ENCODE measurements at regions not wholly inside any gene's neighbourhood (a gene's known extent, or its start where the extent isn't known, plus 50 kb on each side); places are given as distances from the start of the nearest gene placed in this dataset.

- peak; percentile 49 for DNase-seq (ENCODE audit: low read depth, low spot score)
Observed at GRCh38 chr12:115140981-115141655, 457.1 kb upstream of the TBX3 start.

GRCh38 chr12:115137812-115138521 is 454.0 kb upstream of the TBX3 start:
- DNase-seq (ENCODE audit: low read depth, low spot score), result no peak

GRCh38 chr12:115135800-115136211 is 451.8 kb upstream of the TBX3 start:
- DNase-seq (ENCODE audit: low read depth, low spot score), result peak; percentile 34

- DNase-seq (ENCODE audit: low read depth, low spot score), result no peak
Observed at GRCh38 chr12:115134298-115134697, 450.3 kb upstream of the TBX3 start.

- DNase-seq (ENCODE audit: low read depth, low spot score), result peak; percentile 35
Observed at GRCh38 chr12:115132905-115133304, 448.9 kb upstream of the TBX3 start.

GRCh38 chr12:115132145-115132544 is 448.2 kb upstream of the TBX3 start:
- DNase-seq (ENCODE audit: low read depth, low spot score), result peak; percentile 78

GRCh38 chr12:115129727-115130126 is 445.8 kb upstream of the TBX3 start:
- no peak for DNase-seq (ENCODE audit: low read depth, low spot score)

GRCh38 chr12:115121053-115121452 is 437.1 kb upstream of the TBX3 start:
- DNase-seq (ENCODE audit: low read depth, low spot score), result no peak

GRCh38 chr12:115118177-115118724 is 434.3 kb upstream of the TBX3 start:
- no peak for DNase-seq (ENCODE audit: low read depth, low spot score)

- no peak for DNase-seq (ENCODE audit: low read depth, low spot score)
Observed at GRCh38 chr12:115114140-115114539, 430.2 kb upstream of the TBX3 start.

GRCh38 chr12:115109863-115110262 is 425.9 kb upstream of the TBX3 start:
- no peak for DNase-seq (ENCODE audit: low read depth, low spot score)

- no peak for DNase-seq (ENCODE audit: low read depth, low spot score)
Observed at GRCh38 chr12:115108129-115109100, 424.4 kb upstream of the TBX3 start.

- peak; percentile 41 for DNase-seq (ENCODE audit: low read depth, low spot score)
Observed at GRCh38 chr12:115103884-115104883, 420.2 kb upstream of the TBX3 start.

GRCh38 chr12:115102450-115102849 is 418.5 kb upstream of the TBX3 start:
- DNase-seq (ENCODE audit: low read depth, low spot score), result no peak

GRCh38 chr12:115101520-115101919 is 417.5 kb upstream of the TBX3 start:
- no peak for DNase-seq (ENCODE audit: low read depth, low spot score)

GRCh38 chr12:115097416-115097815 is 413.4 kb upstream of the TBX3 start:
- no peak for DNase-seq (ENCODE audit: low read depth, low spot score)

- DNase-seq (ENCODE audit: low read depth, low spot score), result no peak
Observed at GRCh38 chr12:115096588-115097397, 412.8 kb upstream of the TBX3 start.

- DNase-seq (ENCODE audit: low read depth, low spot score), result peak; percentile 24
Observed at GRCh38 chr12:115095073-115095748, 411.2 kb upstream of the TBX3 start.

GRCh38 chr12:115094163-115094816 is 410.3 kb upstream of the TBX3 start:
- no peak for DNase-seq (ENCODE audit: low read depth, low spot score)
